ENCODE measurements at regions not wholly inside any gene's neighbourhood (a gene's known extent, or its start where the extent isn't known, plus 50 kb on each side); places are given as distances from the start of the nearest gene placed in this dataset.

DNA sequence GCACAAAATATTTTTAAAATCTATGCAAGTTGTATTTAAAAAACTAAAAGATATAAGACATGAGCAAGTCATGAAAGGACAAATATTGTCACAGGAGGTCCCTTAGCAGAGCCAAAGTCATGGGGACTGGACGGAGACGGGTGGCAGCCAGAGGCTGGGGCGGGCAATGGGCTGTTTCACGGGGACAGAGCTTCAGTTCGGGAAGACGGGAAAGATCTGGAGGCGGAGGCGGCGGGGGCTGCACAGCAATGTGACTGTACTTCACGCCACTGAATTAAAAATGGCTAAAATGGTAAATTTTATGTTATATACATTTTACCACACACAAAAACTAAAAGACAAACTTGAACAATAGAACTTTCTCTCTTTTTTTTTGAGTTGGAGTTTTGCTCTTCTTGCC is 60.0 kb upstream of the METRNL start:
- TF ChIP-seq, protein P1, sequence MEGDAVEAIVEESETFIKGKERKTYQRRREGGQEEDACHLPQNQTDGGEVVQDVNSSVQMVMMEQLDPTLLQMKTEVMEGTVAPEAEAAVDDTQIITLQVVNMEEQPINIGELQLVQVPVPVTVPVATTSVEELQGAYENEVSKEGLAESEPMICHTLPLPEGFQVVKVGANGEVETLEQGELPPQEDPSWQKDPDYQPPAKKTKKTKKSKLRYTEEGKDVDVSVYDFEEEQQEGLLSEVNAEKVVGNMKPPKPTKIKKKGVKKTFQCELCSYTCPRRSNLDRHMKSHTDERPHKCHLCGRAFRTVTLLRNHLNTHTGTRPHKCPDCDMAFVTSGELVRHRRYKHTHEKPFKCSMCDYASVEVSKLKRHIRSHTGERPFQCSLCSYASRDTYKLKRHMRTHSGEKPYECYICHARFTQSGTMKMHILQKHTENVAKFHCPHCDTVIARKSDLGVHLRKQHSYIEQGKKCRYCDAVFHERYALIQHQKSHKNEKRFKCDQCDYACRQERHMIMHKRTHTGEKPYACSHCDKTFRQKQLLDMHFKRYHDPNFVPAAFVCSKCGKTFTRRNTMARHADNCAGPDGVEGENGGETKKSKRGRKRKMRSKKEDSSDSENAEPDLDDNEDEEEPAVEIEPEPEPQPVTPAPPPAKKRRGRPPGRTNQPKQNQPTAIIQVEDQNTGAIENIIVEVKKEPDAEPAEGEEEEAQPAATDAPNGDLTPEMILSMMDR (IDR thresholded peaks at IDR 0.05), result no peak
- no peak for TF ChIP-seq POLR2A (IDR thresholded peaks at IDR 0.05)

Data from adrenal gland (tissue), 5 donors.